DND-41 (cell line): ENCODE measurements at regions not wholly inside any gene's neighbourhood (a gene's known extent, or its start where the extent isn't known, plus 50 kb on each side); places are given as distances from the start of the nearest gene placed in this dataset.

ENCODE experiments used
- ATAC-seq: fragments of 200-7000 bp; cut with Tn5 transposase; 3 replicates; pipeline ENCODE4 v1.9.1; 2021; ENCODE audit warnings: low read depth; ENCODE audit not compliant: insufficient read depth
- DNase-seq: peaks from one replicate; pipeline ENCODE4 v3.0.0-alpha.2; 2020
- H2AFZ ChIP-seq: 2 replicates; pipeline ENCODE4 v1.6.0; 2012; ENCODE audit warnings: low read depth, low read length
- H3K27ac ChIP-seq: 2 replicates; pipeline ENCODE4 v1.5.1; 2012; ENCODE audit warnings: low read length, inconsistent platforms
- H3K27me3 ChIP-seq: fragments of 200-600 bp; sonication (generic); 2 replicates; pipeline ENCODE4 v1.6.0; 2012; ENCODE audit warnings: low read length, mild to moderate bottlenecking, inconsistent platforms; ENCODE audit not compliant: insufficient read depth, poor library complexity
- H3K36me3 ChIP-seq: 2 replicates; pipeline ENCODE4 v1.5.1; 2012; ENCODE audit warnings: low read length, inconsistent platforms; ENCODE audit not compliant: insufficient read depth
- H3K4me1 ChIP-seq: 2 replicates; pipeline ENCODE4 v1.5.1; 2012; ENCODE audit warnings: mild to moderate bottlenecking, low read length; ENCODE audit not compliant: insufficient read depth
- H3K4me2 ChIP-seq: 2 replicates; pipeline ENCODE4 v1.6.0; 2012; ENCODE audit warnings: mild to moderate bottlenecking, moderate library complexity, low read length, inconsistent platforms; ENCODE audit not compliant: insufficient read depth
- H3K4me3 ChIP-seq, 2 experiments: fragments of 200-600 bp in 1 of 2; shearing (Covaris generic) in 1 of 2; 2 replicates each; pipeline ENCODE4 v1.5.1; 2012 to 2016; ENCODE audit warnings: inconsistent platforms in 2 of 2, low read length in 2 of 2, mild to moderate bottlenecking in 2 of 2, low read depth in 1 of 2, moderate library complexity in 1 of 2
- H3K79me2 ChIP-seq: 2 replicates; pipeline ENCODE4 v1.6.0; 2012; ENCODE audit warnings: low read length, inconsistent platforms; ENCODE audit not compliant: insufficient read depth
- H3K9ac ChIP-seq: 2 replicates; pipeline ENCODE4 v1.6.0; 2012; ENCODE audit warnings: low read depth, mild to moderate bottlenecking, inconsistent platforms, low read length, moderate library complexity
- H3K9me3 ChIP-seq: 2 replicates; pipeline ENCODE4 v1.5.1; 2012; ENCODE audit warnings: low read length, moderate library complexity, mild to moderate bottlenecking, inconsistent platforms; ENCODE audit not compliant: insufficient read depth, severe bottlenecking
- H4K20me1 ChIP-seq: 2 replicates; pipeline ENCODE4 v1.6.0; 2012; ENCODE audit warnings: low read length; ENCODE audit not compliant: insufficient read depth
- CTCF ChIP-seq: IDR thresholded peaks from 2 replicates; pipeline ENCODE4 v1.5.1; 2012; ENCODE audit warnings: borderline replicate concordance, low read length, moderate library complexity, mild to moderate bottlenecking; ENCODE audit not compliant: poor library complexity, severe bottlenecking; ENCODE audit errors: extremely low read depth
- EZH2 ChIP-seq: IDR thresholded peaks from 3 replicates; pipeline ENCODE4 v1.6.1; 2012; ENCODE audit warnings: borderline replicate concordance, low read depth, mild to moderate bottlenecking, moderate library complexity, low read length, inconsistent platforms; ENCODE audit not compliant: severe bottlenecking

- DNase-seq: no peak
- no peak overlapping the region for H2AFZ ChIP-seq
- no peak overlapping the region for H3K4me3 ChIP-seq
- H3K79me2 ChIP-seq: no peaks in the 10 kb centered on the region
- no peaks in the 10 kb centered on the region for H3K27me3 ChIP-seq
- H3K9me3 ChIP-seq: no peaks in the 10 kb centered on the region
- no peak overlapping the region for H3K9ac ChIP-seq
- H4K20me1 ChIP-seq: no peaks in the 10 kb centered on the region
- no peak overlapping the region for H3K4me2 ChIP-seq
- TF ChIP-seq CTCF (no peak), EZH2 (no peak)
- ATAC-seq: no peak
- no peak overlapping the region for H3K27ac ChIP-seq
- H3K4me1 ChIP-seq: no peaks in the 10 kb centered on the region
- no peaks in the 10 kb centered on the region for H3K36me3 ChIP-seq
Observed at GRCh38 chr6:113610377-113610988, 246.7 kb upstream of the MARCKS start.

DNA sequence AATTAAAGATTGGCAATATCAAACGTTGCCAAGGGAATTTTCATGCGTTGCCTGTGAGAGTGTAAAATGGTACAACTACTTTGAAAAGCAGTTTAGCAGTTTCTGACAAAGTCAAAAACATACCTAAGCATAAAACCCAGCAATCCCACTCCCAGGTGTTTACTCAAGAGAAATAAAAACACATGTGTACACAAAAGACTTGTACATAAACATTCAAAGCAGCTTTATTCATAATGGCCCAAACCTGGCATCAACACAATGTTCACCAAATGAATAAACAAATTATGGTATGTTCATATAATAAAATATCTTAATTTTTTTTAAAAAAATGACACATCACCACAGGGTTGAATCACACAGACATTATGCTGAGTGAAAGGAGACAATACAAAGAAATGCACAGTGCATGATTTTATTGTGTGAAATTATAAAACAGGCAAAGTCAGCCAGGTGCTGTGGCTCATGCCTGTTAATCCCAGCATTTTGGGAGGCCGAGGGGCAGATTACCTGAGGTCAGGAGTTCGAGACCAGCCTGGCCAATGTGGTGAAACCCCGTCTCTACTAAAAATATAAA lies 240.4 kb upstream of the MARCKS start:
- no peaks in the 10 kb centered on the region for H3K27me3 ChIP-seq
- H3K4me3 ChIP-seq: no peak overlapping the region
- no peak for ATAC-seq
- H2AFZ ChIP-seq: no peak overlapping the region
- H3K4me1 ChIP-seq: no peaks in the 10 kb centered on the region
- no peaks in the 10 kb centered on the region for H3K9me3 ChIP-seq
- H3K27ac ChIP-seq: no peak overlapping the region
- H3K79me2 ChIP-seq: no peaks in the 10 kb centered on the region
- DNase-seq: no peak
- no peaks in the 10 kb centered on the region for H4K20me1 ChIP-seq
- no peak overlapping the region for H3K4me2 ChIP-seq
- TF ChIP-seq CTCF: no peak
- TF ChIP-seq EZH2: no peak
- H3K36me3 ChIP-seq: no peaks in the 10 kb centered on the region
- no peak overlapping the region for H3K9ac ChIP-seq

DNA sequence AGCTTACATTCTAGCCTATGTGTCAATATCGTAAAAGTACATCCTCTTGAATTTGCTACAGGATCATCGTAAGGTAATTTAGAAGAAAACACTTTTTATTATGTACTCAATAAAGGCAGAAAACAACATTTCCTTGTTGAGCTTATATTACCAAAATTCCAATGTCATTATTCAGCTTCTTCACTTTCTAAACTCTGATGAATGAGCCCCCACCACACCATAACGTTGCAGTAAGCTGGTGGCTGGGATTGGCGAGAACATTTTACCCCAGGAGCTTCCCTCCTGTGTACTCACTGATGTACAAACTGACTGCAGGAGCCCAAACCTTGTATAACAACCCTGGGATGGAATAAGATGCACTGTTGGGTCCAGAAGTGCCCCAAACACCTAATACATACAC lies 238.1 kb upstream of the MARCKS start:
- Histone ChIP-seq H3K79me2 (no peaks in the 10 kb centered on the region), H3K36me3 (no peaks in the 10 kb centered on the region), H3K4me3 (no peak overlapping the region), H4K20me1 (no peaks in the 10 kb centered on the region), H3K9ac (no peak overlapping the region), H2AFZ (no peak overlapping the region), H3K27me3 (no peaks in the 10 kb centered on the region), H3K4me1 (no peaks in the 10 kb centered on the region), H3K27ac (no peak overlapping the region), H3K4me2 (no peak overlapping the region), H3K9me3 (no peaks in the 10 kb centered on the region)
- ATAC-seq: no peak
- DNase-seq: no peak
- no peak for TF ChIP-seq EZH2
- TF ChIP-seq CTCF: no peak

- H3K4me3 ChIP-seq: no peak overlapping the region
- no peaks in the 10 kb centered on the region for H4K20me1 ChIP-seq
- no peaks in the 10 kb centered on the region for H3K9me3 ChIP-seq
- H3K4me2 ChIP-seq: no peak overlapping the region
- TF ChIP-seq CTCF (no peak), EZH2 (no peak)
- DNase-seq: no peak
- no peaks in the 10 kb centered on the region for H3K27me3 ChIP-seq
- H3K27ac ChIP-seq: no peak overlapping the region
- ATAC-seq: no peak
- no peaks in the 10 kb centered on the region for H3K36me3 ChIP-seq
- H3K9ac ChIP-seq: no peak overlapping the region
- no peaks in the 10 kb centered on the region for H3K4me1 ChIP-seq
- no peaks in the 10 kb centered on the region for H3K79me2 ChIP-seq
- H2AFZ ChIP-seq: no peak overlapping the region
Observed at GRCh38 chr6:113620386-113620785, 236.8 kb upstream of the MARCKS start.
